ENCODE measurements at regions not wholly inside any gene's neighbourhood (a gene's known extent, or its start where the extent isn't known, plus 50 kb on each side); places are given as distances from the start of the nearest gene placed in this dataset.
A peak's percentile ranks its signal among the peaks of the same experiment; 100 is the strongest.

- no peak for DNase-seq
These were observed 384.0 kb upstream of the TGFBR2 start for GRCh38 chr3:30222441-30222840.

GRCh38 chr3:30225021-30225420 is 381.4 kb upstream of the TGFBR2 start:
- DNase-seq, result no peak

GRCh38 chr3:30226601-30227151 is 379.7 kb upstream of the TGFBR2 start:
- DNase-seq, result no peak

GRCh38 chr3:30227571-30228301 is 378.7 kb upstream of the TGFBR2 start:
- no peak for DNase-seq

GRCh38 chr3:30228302-30228631 is 378.1 kb upstream of the TGFBR2 start:
- DNase-seq, result no peak

GRCh38 chr3:30231277-30232141 is 374.9 kb upstream of the TGFBR2 start:
- no peak for DNase-seq

- no peak for DNase-seq
These were observed 374.3 kb upstream of the TGFBR2 start for GRCh38 chr3:30232142-30232541.

- no peak for DNase-seq
These were observed 372.3 kb upstream of the TGFBR2 start for GRCh38 chr3:30233913-30234646.

- no peak for DNase-seq
These were observed 370.4 kb upstream of the TGFBR2 start for GRCh38 chr3:30236011-30236410.

GRCh38 chr3:30241721-30242120 is 364.7 kb upstream of the TGFBR2 start:
- DNase-seq, result no peak

GRCh38 chr3:30245858-30246622 is 360.4 kb upstream of the TGFBR2 start:
- peak; percentile 17 for DNase-seq

GRCh38 chr3:30248423-30248822 is 358.0 kb upstream of the TGFBR2 start:
- DNase-seq, result no peak

- no peak for DNase-seq
These were observed 353.9 kb upstream of the TGFBR2 start for GRCh38 chr3:30252474-30252873.

- DNase-seq, result no peak
These were observed 352.6 kb upstream of the TGFBR2 start for GRCh38 chr3:30253832-30254231.

- DNase-seq, result no peak
These were observed 349.9 kb upstream of the TGFBR2 start for GRCh38 chr3:30256474-30256873.

GRCh38 chr3:30258426-30259392 is 347.7 kb upstream of the TGFBR2 start:
- DNase-seq, result no peak

- no peak for DNase-seq
These were observed 346.7 kb upstream of the TGFBR2 start for GRCh38 chr3:30259730-30260129.

GRCh38 chr3:30260762-30261161 is 345.6 kb upstream of the TGFBR2 start:
- no peak for DNase-seq

GRCh38 chr3:30263238-30263924 is 343.0 kb upstream of the TGFBR2 start:
- no peak for DNase-seq

- DNase-seq, result no peak
These were observed 342.5 kb upstream of the TGFBR2 start for GRCh38 chr3:30263925-30264313.

Data from right kidney (tissue), 1 donor.